WTC11 (cell line): ENCODE measurements at regions not wholly inside any gene's neighbourhood (a gene's known extent, or its start where the extent isn't known, plus 50 kb on each side); places are given as distances from the start of the nearest gene placed in this dataset.

Experiments
- ATAC-seq: fragments of 200-7000 bp; cut with Tn5 transposase; 2 replicates; pipeline ENCODE4 v1.10.0; 2021; ENCODE audit warnings: mild to moderate bottlenecking, moderate library complexity
- CTCF ChIA-PET: fragments of 300-600 bp; sonication (Branson Sonifier 250); formaldehyde crosslinking; loops from one replicate; lab custom pipeline; 2021; ENCODE audit warnings: antibody characterized with exemption; lab: Charles Lee
- POLR2A ChIA-PET: fragments of 350-600 bp; sonication (Branson Sonifier 250); formaldehyde crosslinking; loops from one replicate; lab custom pipeline; 2021; ENCODE audit warnings: antibody characterized with exemption; lab: Charles Lee
- DNase-seq: peaks from one replicate; pipeline ENCODE4 v3.0.0; 2021; ENCODE audit warnings: low spot score
- H3K27ac Mint-ChIP-seq: 2 replicates; pipeline ENCODE4 v1.8.0; 2021; ENCODE audit warnings: mixed read lengths
- H3K27me3 Mint-ChIP-seq: 2 replicates; pipeline ENCODE4 v1.8.0; 2021; ENCODE audit warnings: low read depth, mild to moderate bottlenecking, moderate library complexity, mixed read lengths
- H3K36me3 Mint-ChIP-seq: 2 replicates; pipeline ENCODE4 v1.8.0; 2021; ENCODE audit warnings: mixed read lengths
- H3K4me1 Mint-ChIP-seq: 2 replicates; pipeline ENCODE4 v1.8.0; 2022; ENCODE audit warnings: mixed read lengths
- H3K4me3 Mint-ChIP-seq: 2 replicates; pipeline ENCODE4 v1.8.0; 2021; ENCODE audit warnings: mild to moderate bottlenecking, moderate library complexity, mixed read lengths
- H3K9me3 Mint-ChIP-seq: 2 replicates; pipeline ENCODE4 v1.8.0; 2021; ENCODE audit warnings: mixed read lengths
- FOXK1 ChIP-seq: sonication (generic); formaldehyde crosslinking; IDR thresholded peaks from 2 replicates; pipeline ENCODE4 v1.8.0; 2022; ENCODE audit warnings: mild to moderate bottlenecking, moderate library complexity, missing genetic modification reagents
- FOXP1 ChIP-seq: sonication (generic); formaldehyde crosslinking; IDR thresholded peaks from 2 replicates; pipeline ENCODE4 v1.8.0; 2022; ENCODE audit warnings: missing genetic modification reagents, mild to moderate bottlenecking, moderate library complexity, borderline replicate concordance
- GTF2I ChIP-seq: fragments of 250-450 bp; sonication (Bioruptor Pico); conservative IDR thresholded peaks from 2 replicates; pipeline ENCODE4 v1.4.0; 2021; ENCODE audit warnings: mild to moderate bottlenecking
- HMGA2 ChIP-seq: fragments of 250-450 bp; sonication (Bioruptor Pico); IDR thresholded peaks from 2 replicates; pipeline ENCODE4 v1.4.0; 2021; ENCODE audit warnings: mild to moderate bottlenecking, moderate library complexity
- KAT7 ChIP-seq: sonication (generic); formaldehyde crosslinking; IDR thresholded peaks from 2 replicates; pipeline ENCODE4 v1.8.1; 2023; ENCODE audit warnings: missing genetic modification reagents, mild to moderate bottlenecking, borderline replicate concordance
- MYBL2 ChIP-seq: sonication (generic); formaldehyde crosslinking; IDR thresholded peaks from 2 replicates; pipeline ENCODE4 v1.8.1; 2023; ENCODE audit warnings: mild to moderate bottlenecking, moderate library complexity, missing genetic modification reagents
- NFATC4 ChIP-seq: fragments of 250-450 bp; sonication (Bioruptor Pico); IDR thresholded peaks from 2 replicates; pipeline ENCODE4 v1.9.0; 2021; ENCODE audit warnings: mild to moderate bottlenecking
- OVOL2 ChIP-seq: fragments of 250-450 bp; sonication (Bioruptor Pico); IDR thresholded peaks from 2 replicates; pipeline ENCODE4 v1.9.0; 2021; ENCODE audit warnings: mild to moderate bottlenecking, borderline replicate concordance
- PRRX2 ChIP-seq: fragments of 250-450 bp; sonication (Bioruptor Pico); IDR thresholded peaks from 2 replicates; pipeline ENCODE4 v1.8.0; 2021; ENCODE audit warnings: mild to moderate bottlenecking
- SOX15 ChIP-seq: fragments of 250-450 bp; sonication (Bioruptor Pico); IDR thresholded peaks from 2 replicates; pipeline ENCODE4 v1.9.0; 2021; ENCODE audit warnings: mild to moderate bottlenecking
- SP1 ChIP-seq: sonication (generic); formaldehyde crosslinking; conservative IDR thresholded peaks from 2 replicates; pipeline ENCODE4 v1.8.1; 2022; ENCODE audit warnings: missing genetic modification reagents
- TCF7 ChIP-seq: sonication (generic); formaldehyde crosslinking; IDR thresholded peaks from 2 replicates; pipeline ENCODE4 v1.8.0; 2022; ENCODE audit warnings: mild to moderate bottlenecking, low read depth, missing genetic modification reagents, moderate library complexity
- ZNF219 ChIP-seq: sonication (generic); formaldehyde crosslinking; IDR thresholded peaks from 2 replicates; pipeline ENCODE4 v1.8.0; 2023; ENCODE audit warnings: missing genetic modification reagents, mild to moderate bottlenecking, borderline replicate concordance
- TF ChIP-seq, protein P1 (sequence below): fragments of 250-450 bp; sonication (Bioruptor Pico); conservative IDR thresholded peaks from 2 replicates; pipeline ENCODE4 v1.9.0; 2021; ENCODE audit warnings: mild to moderate bottlenecking
- TF ChIP-seq, protein P2 (sequence below): fragments of 250-450 bp; sonication (Bioruptor Pico); IDR thresholded peaks from 2 replicates; pipeline ENCODE4 v1.9.0; 2021; ENCODE audit warnings: mild to moderate bottlenecking, borderline replicate concordance
- TF ChIP-seq, protein P3 (sequence below): sonication (generic); formaldehyde crosslinking; conservative IDR thresholded peaks from 2 replicates; pipeline ENCODE4 v1.8.1; 2022; ENCODE audit warnings: mild to moderate bottlenecking, missing genetic modification reagents
- TF ChIP-seq, protein P4 (sequence below): sonication (generic); formaldehyde crosslinking; IDR thresholded peaks from 2 replicates; pipeline ENCODE4 v1.8.0; 2022; ENCODE audit warnings: missing genetic modification reagents
- TF ChIP-seq, protein P5 (sequence below): sonication (generic); formaldehyde crosslinking; IDR thresholded peaks from 2 replicates; pipeline ENCODE4 v1.8.0; 2022; ENCODE audit warnings: mild to moderate bottlenecking, missing genetic modification reagents
- TF ChIP-seq, protein P6 (sequence below): sonication (generic); formaldehyde crosslinking; IDR thresholded peaks from 2 replicates; pipeline ENCODE4 v1.8.1; 2023; ENCODE audit warnings: mild to moderate bottlenecking, missing genetic modification reagents
- TF ChIP-seq, protein P7 (sequence below): sonication (generic); formaldehyde crosslinking; conservative IDR thresholded peaks from 2 replicates; pipeline ENCODE4 v1.8.1; 2023; ENCODE audit warnings: mild to moderate bottlenecking, low read depth, missing genetic modification reagents, moderate library complexity

DNA sequence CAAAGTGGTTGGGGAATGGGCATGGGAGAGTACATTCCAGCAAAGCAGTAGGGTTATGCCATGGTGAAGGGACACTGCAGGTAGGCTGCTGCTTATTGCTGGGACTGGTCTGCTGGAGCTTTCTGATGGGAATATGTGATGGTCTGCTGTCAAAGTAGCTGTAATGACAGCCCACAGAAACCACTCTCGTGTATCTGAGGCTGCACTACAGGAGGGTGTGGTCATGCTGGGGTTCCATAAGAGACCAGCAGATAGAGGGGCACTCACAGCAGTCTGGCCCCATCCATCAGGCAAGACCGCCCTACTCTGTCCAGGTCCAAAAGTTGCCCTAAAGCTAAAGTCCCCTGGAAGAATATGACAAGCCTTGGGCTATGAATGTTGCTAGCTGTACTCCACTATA, 739.3 kb downstream of the COL12A1 start:
- POLR2A ChIA-PET = no interaction called here
- Mint-ChIP-seq H3K9me3 (peaks cover 12% of the 10 kb centered on the region), H3K4me1 (peaks cover 12% of the 10 kb centered on the region)

DNA sequence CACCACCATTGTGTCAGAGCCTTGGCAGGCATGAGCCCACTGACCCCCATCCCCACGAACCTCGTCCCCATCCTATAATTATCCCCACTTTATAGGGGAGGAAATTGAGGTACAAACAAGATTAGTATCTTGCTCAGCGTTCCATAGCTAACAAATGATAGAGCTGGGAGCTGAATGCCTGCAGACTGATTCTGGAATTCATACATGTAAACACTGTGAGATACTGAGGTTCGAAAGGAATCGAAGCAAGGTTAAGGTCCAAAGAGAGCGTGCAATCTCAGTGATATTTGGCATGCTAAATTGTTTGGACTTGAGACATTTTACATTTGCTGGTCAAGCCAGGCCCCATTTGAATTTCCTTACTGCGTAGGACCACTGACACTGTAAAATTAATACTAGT, 746.6 kb downstream of the COL12A1 start:
- ChIA-PET CTCF (no interaction called here), POLR2A (no interaction called here)
- H3K36me3 Mint-ChIP-seq = no peaks in the 10 kb centered on the region
- DNase-seq = no peak
- H3K27me3 Mint-ChIP-seq = no peaks in the 10 kb centered on the region
- no peak overlapping the region for H3K27ac Mint-ChIP-seq
- H3K4me1 Mint-ChIP-seq = no peaks in the 10 kb centered on the region
- H3K9me3 Mint-ChIP-seq = peaks cover 12% of the 10 kb centered on the region
- no peak for ATAC-seq
- no peak overlapping the region for H3K4me3 Mint-ChIP-seq
- TF ChIP-seq NFATC4 (CRISPR knock-in tag) = no peak
- no peak for TF ChIP-seq HMGA2 (CRISPR knock-in tag)
- TF ChIP-seq, protein P1, sequence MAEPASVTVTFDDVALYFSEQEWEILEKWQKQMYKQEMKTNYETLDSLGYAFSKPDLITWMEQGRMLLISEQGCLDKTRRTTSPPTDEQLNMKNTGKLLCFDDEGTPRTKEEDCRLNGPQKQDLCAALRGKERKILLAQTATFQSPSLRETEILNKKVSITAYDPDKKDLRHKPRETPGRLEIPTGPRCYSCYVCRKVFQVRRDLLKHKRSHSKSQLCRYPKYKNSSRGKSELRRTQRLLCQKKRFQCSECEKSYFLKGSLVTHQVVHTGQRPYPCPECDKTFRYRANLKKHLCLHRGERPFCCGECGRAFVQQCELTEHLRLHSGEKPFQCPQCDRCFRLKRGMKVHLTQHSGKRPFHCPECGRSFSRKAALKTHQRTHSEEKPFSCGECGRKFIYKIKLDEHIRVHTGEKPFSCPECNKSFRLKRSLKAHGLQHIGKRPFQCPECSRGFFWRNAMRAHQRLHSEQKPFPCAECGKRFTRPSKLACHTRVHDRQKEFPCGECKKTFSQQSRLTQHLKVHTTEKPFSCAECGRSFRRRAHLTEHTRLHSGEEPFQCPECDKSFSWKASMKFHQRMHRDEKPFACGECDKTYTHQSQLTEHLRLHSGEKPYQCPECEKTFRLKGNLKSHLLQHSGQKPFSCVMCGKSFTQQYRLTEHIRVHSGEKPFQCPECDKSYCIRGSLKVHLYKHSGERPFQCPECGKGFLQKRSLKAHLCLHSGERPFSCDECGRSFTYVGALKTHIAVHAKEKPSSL (CRISPR knock-in tag) = no peak
- TF ChIP-seq, protein P2, sequence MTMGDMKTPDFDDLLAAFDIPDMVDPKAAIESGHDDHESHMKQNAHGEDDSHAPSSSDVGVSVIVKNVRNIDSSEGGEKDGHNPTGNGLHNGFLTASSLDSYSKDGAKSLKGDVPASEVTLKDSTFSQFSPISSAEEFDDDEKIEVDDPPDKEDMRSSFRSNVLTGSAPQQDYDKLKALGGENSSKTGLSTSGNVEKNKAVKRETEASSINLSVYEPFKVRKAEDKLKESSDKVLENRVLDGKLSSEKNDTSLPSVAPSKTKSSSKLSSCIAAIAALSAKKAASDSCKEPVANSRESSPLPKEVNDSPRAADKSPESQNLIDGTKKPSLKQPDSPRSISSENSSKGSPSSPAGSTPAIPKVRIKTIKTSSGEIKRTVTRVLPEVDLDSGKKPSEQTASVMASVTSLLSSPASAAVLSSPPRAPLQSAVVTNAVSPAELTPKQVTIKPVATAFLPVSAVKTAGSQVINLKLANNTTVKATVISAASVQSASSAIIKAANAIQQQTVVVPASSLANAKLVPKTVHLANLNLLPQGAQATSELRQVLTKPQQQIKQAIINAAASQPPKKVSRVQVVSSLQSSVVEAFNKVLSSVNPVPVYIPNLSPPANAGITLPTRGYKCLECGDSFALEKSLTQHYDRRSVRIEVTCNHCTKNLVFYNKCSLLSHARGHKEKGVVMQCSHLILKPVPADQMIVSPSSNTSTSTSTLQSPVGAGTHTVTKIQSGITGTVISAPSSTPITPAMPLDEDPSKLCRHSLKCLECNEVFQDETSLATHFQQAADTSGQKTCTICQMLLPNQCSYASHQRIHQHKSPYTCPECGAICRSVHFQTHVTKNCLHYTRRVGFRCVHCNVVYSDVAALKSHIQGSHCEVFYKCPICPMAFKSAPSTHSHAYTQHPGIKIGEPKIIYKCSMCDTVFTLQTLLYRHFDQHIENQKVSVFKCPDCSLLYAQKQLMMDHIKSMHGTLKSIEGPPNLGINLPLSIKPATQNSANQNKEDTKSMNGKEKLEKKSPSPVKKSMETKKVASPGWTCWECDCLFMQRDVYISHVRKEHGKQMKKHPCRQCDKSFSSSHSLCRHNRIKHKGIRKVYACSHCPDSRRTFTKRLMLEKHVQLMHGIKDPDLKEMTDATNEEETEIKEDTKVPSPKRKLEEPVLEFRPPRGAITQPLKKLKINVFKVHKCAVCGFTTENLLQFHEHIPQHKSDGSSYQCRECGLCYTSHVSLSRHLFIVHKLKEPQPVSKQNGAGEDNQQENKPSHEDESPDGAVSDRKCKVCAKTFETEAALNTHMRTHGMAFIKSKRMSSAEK (CRISPR knock-in tag) = no peak
- TF ChIP-seq MYBL2 (CRISPR knock-in tag) = no peak
- TF ChIP-seq SOX15 = no peak
- TF ChIP-seq OVOL2 (CRISPR knock-in tag) = no peak
- TF ChIP-seq, protein P3, sequence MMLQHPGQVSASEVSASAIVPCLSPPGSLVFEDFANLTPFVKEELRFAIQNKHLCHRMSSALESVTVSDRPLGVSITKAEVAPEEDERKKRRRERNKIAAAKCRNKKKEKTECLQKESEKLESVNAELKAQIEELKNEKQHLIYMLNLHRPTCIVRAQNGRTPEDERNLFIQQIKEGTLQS (CRISPR knock-in tag) = no peak

More for the DNA sequence above, 739.3 kb downstream of the COL12A1 start:
- TF ChIP-seq HMGA2 (CRISPR knock-in tag) (no peak), ZNF219 (no peak), PRRX2 (CRISPR knock-in tag) (no peak), SP1 (CRISPR knock-in tag) (no peak), FOXP1 (CRISPR knock-in tag) (no peak), FOXK1 (CRISPR knock-in tag) (no peak), TCF7 (CRISPR knock-in tag) (no peak), GTF2I (CRISPR knock-in tag) (no peak), KAT7 (CRISPR knock-in tag) (no peak)
- TF ChIP-seq, protein P4, sequence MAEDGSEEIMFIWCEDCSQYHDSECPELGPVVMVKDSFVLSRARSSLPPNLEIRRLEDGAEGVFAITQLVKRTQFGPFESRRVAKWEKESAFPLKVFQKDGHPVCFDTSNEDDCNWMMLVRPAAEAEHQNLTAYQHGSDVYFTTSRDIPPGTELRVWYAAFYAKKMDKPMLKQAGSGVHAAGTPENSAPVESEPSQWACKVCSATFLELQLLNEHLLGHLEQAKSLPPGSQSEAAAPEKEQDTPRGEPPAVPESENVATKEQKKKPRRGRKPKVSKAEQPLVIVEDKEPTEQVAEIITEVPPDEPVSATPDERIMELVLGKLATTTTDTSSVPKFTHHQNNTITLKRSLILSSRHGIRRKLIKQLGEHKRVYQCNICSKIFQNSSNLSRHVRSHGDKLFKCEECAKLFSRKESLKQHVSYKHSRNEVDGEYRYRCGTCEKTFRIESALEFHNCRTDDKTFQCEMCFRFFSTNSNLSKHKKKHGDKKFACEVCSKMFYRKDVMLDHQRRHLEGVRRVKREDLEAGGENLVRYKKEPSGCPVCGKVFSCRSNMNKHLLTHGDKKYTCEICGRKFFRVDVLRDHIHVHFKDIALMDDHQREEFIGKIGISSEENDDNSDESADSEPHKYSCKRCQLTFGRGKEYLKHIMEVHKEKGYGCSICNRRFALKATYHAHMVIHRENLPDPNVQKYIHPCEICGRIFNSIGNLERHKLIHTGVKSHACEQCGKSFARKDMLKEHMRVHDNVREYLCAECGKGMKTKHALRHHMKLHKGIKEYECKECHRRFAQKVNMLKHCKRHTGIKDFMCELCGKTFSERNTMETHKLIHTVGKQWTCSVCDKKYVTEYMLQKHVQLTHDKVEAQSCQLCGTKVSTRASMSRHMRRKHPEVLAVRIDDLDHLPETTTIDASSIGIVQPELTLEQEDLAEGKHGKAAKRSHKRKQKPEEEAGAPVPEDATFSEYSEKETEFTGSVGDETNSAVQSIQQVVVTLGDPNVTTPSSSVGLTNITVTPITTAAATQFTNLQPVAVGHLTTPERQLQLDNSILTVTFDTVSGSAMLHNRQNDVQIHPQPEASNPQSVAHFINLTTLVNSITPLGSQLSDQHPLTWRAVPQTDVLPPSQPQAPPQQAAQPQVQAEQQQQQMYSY (CRISPR knock-in tag) = no peak
- TF ChIP-seq, protein P5, sequence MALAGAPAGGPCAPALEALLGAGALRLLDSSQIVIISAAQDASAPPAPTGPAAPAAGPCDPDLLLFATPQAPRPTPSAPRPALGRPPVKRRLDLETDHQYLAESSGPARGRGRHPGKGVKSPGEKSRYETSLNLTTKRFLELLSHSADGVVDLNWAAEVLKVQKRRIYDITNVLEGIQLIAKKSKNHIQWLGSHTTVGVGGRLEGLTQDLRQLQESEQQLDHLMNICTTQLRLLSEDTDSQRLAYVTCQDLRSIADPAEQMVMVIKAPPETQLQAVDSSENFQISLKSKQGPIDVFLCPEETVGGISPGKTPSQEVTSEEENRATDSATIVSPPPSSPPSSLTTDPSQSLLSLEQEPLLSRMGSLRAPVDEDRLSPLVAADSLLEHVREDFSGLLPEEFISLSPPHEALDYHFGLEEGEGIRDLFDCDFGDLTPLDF (CRISPR knock-in tag) = no peak
- TF ChIP-seq, protein P6, sequence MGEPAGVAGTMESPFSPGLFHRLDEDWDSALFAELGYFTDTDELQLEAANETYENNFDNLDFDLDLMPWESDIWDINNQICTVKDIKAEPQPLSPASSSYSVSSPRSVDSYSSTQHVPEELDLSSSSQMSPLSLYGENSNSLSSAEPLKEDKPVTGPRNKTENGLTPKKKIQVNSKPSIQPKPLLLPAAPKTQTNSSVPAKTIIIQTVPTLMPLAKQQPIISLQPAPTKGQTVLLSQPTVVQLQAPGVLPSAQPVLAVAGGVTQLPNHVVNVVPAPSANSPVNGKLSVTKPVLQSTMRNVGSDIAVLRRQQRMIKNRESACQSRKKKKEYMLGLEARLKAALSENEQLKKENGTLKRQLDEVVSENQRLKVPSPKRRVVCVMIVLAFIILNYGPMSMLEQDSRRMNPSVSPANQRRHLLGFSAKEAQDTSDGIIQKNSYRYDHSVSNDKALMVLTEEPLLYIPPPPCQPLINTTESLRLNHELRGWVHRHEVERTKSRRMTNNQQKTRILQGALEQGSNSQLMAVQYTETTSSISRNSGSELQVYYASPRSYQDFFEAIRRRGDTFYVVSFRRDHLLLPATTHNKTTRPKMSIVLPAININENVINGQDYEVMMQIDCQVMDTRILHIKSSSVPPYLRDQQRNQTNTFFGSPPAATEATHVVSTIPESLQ = no peak
- TF ChIP-seq, protein P7, sequence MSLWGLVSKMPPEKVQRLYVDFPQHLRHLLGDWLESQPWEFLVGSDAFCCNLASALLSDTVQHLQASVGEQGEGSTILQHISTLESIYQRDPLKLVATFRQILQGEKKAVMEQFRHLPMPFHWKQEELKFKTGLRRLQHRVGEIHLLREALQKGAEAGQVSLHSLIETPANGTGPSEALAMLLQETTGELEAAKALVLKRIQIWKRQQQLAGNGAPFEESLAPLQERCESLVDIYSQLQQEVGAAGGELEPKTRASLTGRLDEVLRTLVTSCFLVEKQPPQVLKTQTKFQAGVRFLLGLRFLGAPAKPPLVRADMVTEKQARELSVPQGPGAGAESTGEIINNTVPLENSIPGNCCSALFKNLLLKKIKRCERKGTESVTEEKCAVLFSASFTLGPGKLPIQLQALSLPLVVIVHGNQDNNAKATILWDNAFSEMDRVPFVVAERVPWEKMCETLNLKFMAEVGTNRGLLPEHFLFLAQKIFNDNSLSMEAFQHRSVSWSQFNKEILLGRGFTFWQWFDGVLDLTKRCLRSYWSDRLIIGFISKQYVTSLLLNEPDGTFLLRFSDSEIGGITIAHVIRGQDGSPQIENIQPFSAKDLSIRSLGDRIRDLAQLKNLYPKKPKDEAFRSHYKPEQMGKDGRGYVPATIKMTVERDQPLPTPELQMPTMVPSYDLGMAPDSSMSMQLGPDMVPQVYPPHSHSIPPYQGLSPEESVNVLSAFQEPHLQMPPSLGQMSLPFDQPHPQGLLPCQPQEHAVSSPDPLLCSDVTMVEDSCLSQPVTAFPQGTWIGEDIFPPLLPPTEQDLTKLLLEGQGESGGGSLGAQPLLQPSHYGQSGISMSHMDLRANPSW (CRISPR knock-in tag) = no peak
- no peaks in the 10 kb centered on the region for H3K27me3 Mint-ChIP-seq
- no peak overlapping the region for H3K4me3 Mint-ChIP-seq
- no peaks in the 10 kb centered on the region for H3K36me3 Mint-ChIP-seq
- CTCF ChIA-PET = no interaction called here
- ATAC-seq (no peak), DNase-seq (no peak)
- H3K27ac Mint-ChIP-seq = no peak overlapping the region
